ENCODE measurements at regions not wholly inside any gene's neighbourhood (a gene's known extent, or its start where the extent isn't known, plus 50 kb on each side); places are given as distances from the start of the nearest gene placed in this dataset.

- TF ChIP-seq CTCF (IDR thresholded peaks at IDR 0.05) (no peak), POLR2A (IDR thresholded peaks at IDR 0.05) (no peak)
These were observed 1026.4 kb downstream of the DSC3 start for GRCh38 chr18:30016179-30016578.

All from lower leg skin (tissue), 3 donors.